GM18502 (cell line): ENCODE measurements at regions not wholly inside any gene's neighbourhood (a gene's known extent, or its start where the extent isn't known, plus 50 kb on each side); places are given as distances from the start of the nearest gene placed in this dataset.
"Not testable (repeated sequence)": the region's sequence is repeated elsewhere in the genome, so short reads cannot be mapped to it uniquely, and the experiment has no call there.

Experiments
- ATAC-seq: cut with Tn5 transposase; IDR thresholded peaks from one replicate; pipeline ENCODE4 v1.9.1; 2021; ENCODE audit warnings: mild to moderate bottlenecking; ENCODE audit not compliant: unreplicated experiment, poor library complexity

DNA sequence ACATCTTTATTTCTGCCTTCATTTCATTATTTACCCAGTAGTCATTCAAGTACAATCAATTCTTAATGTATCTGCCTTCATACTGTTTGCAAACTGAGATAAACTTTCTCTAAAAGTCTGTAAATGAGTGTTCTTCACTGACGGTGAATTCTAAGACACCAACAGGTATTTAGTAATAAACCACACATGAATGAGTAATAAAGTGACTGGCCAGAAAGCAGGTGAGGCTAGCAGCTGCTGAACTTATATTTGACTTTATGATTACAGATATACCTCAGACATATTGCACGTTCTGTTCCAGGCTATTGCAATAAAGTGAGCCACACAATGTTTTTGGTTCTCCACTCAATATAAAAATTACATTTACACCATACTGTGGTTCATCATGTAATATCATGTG is 1894.0 kb upstream of the RAG2 start:
- ATAC-seq = no peak

- ATAC-seq = no peak
These were observed 1883.4 kb upstream of the RAG2 start for GRCh38 chr11:38481391-38481790.

DNA sequence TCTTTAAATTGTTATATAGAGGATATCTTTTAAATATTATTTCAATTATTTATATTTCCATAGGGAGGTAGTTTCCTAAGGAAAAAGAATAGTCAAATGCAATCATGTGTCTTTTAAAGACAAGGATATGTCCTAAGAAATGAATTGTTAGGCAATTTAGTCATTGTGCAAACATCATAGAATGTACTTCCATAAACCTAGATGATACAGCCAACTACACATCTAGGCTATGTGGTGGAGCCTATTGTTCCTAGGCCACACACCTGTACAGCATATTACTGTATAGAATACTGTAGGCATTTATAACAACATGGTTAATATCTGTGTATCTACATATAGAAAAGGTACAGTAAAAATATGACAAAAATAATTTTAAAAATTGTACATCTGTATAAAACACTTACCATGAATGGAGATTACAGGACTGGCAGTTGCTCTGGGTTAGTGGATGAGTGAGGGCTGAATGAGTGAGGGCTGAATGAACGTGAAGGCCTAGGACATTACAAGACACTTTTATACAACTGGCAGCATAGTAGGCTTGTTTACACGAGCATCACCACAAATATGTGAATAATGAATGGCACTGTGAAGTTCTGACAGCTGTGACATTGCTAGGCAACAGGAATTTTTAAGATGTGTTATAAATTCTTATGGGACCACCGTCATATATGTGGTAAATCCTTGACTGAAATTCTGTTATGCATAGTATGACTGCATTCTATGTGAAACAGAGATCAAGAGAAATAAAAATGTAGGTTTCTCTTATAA is 1879.0 kb upstream of the RAG2 start:
- ATAC-seq = no peak

DNA sequence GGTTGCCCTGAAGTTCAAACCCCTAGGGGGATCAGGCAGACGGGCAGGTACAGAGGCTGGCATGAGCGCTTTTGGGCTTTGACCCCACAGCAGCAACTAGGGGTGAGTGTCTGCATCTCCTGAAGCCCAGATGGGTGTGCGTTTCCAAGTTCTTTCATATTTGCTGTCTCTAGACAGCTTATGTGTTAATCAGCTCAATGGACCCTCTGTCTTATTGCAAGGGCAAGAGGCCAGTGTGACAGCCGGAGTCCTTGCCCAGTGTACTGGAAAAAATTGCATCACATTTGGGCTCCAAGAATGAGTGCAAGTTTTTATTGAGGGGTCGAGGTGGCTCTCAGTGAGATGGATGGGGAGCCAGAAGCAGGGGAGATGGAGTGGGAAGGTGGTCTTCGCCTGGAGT is 1863.7 kb upstream of the RAG2 start:
- no peak for ATAC-seq

DNA sequence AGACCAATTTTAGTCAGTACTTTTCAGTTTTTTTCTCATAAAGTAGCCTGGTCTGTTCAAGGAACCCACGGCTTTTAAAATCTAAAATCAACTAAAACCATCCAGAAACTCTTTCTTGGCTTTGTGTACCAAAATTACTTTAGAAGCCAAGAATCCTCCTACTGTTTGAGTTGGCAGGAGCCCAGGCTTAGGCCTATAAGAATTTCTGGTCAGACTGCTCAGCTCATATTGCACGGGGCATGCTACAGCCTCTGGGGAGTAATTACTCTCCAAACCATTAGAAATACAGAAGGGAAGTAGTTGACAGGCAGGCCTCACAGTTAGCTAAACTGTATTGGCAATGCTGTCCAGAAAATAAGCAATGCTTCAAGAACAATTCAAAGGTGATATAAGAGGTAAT is 1862.9 kb upstream of the RAG2 start:
- no peak for ATAC-seq

DNA sequence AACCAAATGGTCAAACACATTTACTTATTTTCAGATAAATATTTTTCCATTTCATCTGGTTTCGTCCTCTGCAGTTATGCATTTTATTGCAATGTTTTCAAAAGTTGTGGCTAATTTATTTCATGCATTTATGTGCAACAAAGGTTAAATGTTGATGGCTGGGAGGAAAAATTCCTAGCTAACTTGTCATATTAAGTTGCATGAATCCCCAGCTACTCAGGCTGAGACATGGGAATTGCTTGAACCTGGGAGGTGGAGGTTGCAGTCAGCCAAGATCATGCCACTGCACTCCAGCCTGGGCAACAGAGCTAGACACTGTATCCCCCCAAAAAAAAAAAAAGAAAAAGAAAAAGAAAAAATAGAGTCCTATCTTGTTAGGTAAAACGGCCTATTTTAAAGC is 1862.4 kb upstream of the RAG2 start:
- ATAC-seq = no peak

DNA sequence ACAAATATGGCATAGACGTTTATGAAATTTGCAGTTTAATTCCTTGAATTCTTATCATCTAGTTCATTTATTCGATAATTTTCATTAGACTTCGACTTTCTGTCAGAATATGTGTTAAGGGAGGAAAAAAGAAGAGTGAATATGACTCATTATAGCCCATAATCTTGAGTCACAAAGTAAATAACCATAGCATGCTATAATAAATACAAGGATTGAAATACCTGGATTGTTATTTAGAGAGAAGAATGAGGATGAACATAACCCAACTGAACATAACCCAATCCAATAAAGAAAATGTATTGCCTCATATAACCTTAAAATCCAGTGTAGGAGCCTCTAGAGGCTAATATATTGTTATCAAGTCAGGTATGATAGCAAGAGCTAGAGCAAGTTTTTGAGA is 1858.3 kb upstream of the RAG2 start:
- ATAC-seq = no peak

DNA sequence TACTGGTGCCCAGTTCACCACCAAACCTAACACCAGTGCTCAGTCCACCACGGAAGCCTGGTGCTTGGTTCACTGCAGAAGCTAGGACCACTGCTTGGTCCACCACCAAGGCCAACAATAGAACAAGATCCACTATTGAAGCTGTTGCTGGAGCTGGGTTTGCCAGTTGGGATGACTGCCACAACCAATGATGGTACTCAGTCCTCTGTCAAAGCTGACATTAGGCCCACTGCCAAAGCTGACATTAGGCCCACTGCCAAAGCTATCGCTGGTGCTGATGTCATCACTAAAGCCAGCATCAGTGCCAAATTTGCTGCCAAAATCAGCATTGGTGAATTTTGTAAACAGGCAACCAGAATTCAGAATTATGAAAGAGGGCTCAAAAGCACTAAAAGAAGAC is 1850.2 kb upstream of the RAG2 start:
- no peak for ATAC-seq

DNA sequence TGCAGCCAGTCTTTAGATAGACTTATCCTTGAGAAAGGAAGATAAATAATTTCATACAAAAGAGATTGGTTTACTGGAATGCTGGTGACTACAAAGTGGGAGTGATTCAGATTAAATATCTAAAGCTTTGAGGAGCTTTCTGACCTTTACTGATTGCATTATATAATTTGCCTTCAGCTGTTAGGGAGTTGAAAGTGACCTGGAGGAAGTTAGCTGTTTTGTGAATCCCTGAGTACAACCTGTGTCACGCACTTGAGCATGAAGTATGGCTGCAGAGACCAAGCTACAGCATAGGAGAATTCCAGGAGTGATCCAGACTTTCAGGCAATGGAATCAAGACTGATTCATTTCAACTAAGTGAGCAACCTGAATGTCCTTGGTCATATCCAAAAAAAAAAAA is 1848.3 kb upstream of the RAG2 start:
- no peak for ATAC-seq

DNA sequence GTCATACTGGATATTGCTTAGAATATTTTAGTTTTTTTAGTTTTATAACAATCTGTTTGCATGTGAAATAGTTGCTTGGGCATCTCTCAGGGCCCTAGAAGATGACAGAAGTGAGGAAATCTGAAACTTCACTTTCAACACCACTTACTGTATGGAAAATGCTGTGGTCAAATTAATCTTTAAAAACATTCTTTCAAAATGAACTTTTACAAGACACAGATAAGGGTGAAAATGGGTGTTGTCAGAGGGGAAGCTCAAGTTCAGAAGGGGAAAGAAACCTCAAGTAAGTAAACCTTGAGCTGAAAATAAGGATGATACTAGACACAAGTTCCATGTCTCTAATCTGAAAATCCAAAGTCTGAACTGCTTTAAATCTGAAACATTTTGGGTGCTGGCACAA is 1840.1 kb upstream of the RAG2 start:
- ATAC-seq = no peak

- ATAC-seq = no peak
These were observed 1827.5 kb upstream of the RAG2 start for GRCh38 chr11:38425578-38425977.

GRCh38 chr11:38423042-38423441 is 1825.0 kb upstream of the RAG2 start:
- no peak for ATAC-seq

DNA sequence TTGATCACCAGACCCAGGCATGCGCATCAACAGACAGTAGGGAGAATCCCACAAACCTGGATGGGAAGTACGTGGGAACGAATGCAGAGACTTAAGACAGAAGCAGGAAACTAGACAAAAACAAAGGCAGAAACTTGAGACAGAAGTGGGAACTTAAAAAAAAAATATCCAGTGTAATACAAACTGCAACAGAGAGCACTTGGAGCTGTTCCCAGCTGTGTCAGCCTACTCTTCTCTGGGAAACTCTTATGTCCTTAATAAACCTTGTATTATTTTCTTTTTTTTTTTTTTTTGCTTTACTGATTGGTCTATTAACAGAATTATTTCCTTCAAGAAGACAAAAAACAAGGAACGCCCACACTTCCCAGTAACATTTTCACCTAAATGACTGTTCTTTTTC is 1818.1 kb upstream of the RAG2 start:
- ATAC-seq = no peak

DNA sequence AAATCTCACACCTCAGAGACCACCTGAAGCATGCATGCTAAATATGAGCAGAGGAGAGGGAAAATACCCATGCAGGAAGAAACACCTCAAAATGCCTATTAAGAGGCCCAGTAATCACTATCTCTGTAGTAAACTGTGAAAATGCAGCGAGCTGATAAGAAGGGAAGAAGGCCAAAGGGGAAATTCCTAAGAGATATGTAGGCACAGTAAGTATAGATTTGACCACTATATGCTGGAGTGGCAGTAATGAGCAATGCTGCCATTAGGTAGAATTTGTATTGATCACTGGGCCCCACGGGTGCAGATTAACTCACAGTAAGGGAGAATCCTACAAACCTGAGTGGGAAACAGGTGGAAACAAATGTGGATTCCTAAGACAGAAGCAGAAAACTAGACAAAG is 1813.1 kb upstream of the RAG2 start:
- no peak for ATAC-seq

GRCh38 chr11:38402063-38402462 is 1804.0 kb upstream of the RAG2 start:
- ATAC-seq = no peak

DNA sequence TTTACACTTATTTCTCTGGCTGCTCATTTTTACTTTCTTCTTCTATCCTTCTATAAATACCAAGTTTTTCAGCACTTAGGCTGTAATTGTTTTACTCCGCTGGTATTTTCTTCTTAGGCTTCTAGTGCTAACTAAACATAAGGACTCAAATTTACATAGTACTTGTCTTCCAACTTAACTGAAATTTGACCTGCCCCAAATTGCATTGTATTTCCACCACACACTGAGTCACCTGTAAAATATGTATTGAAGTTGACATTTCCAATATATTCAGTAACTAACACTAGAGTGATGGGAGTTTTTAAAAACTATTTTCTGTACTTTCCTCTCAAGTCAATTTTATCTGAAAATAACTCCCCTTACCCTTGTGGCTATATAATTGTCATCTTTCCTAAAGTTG is 1794.1 kb upstream of the RAG2 start:
- no peak for ATAC-seq

DNA sequence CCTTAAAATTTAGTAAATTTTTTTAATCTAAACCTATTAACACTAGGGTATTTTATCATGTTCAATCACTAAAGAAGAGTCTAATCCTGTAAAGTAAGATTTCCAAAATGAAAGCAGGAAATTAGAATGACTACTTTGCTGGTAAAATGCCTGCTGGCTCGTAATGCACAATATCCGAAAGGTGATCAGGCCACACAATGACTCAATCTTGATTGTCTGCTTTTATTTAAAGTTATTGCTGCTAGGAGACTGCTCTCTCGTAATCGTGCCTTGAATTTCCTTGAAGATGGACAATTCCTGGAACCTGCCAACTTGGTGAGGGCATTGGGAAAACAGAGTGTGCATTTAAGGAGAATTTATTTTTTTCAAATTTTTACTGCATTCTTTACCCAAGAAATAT is 1786.5 kb upstream of the RAG2 start:
- no peak for ATAC-seq

DNA sequence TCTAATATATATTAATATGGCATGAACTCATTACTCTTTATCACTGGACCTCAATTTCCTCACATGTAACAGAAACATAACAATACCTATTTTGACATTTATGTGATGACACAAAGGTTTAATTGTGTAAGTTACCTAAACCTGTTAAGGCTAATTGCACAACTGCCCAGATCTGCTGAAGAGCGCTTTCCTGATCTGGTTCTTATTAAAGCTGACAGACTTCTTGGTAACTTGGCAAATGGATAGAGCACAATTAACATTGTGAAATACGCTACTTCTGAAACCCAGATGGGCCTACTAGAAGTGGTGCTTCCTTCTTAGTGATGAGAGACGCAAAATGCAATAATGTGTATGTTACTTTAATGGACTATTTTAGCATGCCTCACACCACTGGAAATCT is 1767.2 kb upstream of the RAG2 start:
- ATAC-seq = no peak

GRCh38 chr11:38356255-38356654 is 1758.2 kb upstream of the RAG2 start:
- no peak for ATAC-seq

DNA sequence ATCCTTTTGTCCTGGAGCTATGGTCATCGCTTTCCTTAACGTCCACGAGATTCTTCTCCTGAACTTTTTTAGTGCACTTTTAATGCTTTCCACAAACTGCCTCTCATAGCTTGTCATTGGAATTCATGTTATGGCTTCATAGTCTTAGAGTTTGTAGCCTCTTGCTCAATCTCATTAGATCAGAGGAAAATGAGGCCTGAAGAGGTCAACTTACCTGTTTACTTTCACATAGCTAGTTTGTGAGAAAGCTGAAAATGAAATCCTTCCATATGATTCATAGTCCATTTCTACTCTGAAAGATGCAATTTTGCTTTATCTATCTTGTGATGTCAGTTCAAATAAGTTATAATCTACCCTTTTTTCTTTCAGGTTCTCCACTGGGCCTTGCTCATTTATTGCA is 1747.2 kb upstream of the RAG2 start:
- no peak for ATAC-seq

- ATAC-seq = not testable (repeated sequence)
These were observed 1743.6 kb upstream of the RAG2 start for GRCh38 chr11:38341612-38342011.

DNA sequence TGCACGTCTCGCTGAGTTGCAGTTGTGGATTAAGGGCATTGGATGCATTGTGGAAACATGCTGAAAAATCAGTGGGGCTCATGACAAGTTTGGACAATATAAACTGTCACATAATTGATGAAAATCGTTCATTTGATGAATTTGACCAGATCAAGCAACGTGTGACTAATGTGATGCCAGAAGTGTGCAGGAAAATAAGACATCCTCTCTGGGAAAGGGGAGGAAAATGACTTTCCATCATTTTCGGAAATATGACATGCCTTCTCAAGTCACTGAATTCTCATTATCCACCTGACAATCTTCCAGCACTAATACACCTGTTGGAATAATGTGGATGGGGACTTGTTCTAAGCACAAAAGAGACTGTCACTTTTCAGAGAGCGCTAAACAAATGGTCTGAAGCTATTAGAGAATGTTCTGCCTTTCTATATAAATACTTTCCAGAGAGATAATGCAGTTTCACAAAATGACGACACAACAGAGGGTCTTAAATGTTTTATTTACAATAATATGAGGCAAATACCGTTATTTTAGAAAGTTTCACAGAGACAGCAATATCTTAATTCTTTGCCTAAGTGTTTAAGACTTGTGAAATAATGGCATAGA is 1741.9 kb upstream of the RAG2 start:
- ATAC-seq = no peak
